GM18868 (cell line): ENCODE measurements at regions not wholly inside any gene's neighbourhood (a gene's known extent, or its start where the extent isn't known, plus 50 kb on each side); places are given as distances from the start of the nearest gene placed in this dataset.
A peak's percentile ranks its signal among the peaks of the same experiment; 100 is the strongest.
"Not testable (repeated sequence)": the region's sequence is repeated elsewhere in the genome, so short reads cannot be mapped to it uniquely, and the experiment has no call there.

Experiments used
- ATAC-seq: cut with Tn5 transposase; IDR thresholded peaks from one replicate; pipeline ENCODE4 v1.9.1; 2021; ENCODE audit warnings: mild to moderate bottlenecking, moderate library complexity; ENCODE audit not compliant: unreplicated experiment

DNA sequence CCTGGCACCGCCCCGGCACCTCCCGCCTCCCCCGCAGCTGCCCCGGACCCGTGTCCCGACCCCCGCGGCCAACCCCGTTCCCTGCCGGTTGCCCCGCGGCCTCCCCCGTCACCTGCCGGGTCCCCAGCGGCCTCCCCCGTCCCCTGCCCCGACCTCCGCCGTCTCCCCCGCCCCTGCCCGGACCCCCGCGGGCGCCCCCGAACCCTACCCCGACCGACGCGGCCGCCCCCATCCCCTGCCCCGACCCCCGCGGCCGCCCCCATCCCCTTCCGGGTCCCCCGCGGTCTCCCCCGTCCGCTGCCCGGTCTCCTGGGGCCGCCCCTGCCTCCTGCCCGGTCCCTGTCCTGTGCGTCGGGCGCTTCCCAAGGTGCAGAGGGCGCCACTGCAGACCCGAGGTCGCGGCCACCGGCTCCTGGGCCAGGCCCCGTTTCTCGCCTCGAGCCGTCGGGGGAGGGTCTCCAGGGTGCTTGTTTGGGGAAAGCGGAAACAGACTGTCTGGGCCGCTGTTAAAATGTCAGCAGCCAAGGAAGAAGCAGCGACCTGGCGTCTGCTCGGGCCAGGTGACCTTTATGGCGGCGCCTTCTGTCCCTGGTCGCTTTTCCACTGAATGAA, 51.6 kb upstream of the APOD start:
- ATAC-seq: not testable (repeated sequence)

DNA sequence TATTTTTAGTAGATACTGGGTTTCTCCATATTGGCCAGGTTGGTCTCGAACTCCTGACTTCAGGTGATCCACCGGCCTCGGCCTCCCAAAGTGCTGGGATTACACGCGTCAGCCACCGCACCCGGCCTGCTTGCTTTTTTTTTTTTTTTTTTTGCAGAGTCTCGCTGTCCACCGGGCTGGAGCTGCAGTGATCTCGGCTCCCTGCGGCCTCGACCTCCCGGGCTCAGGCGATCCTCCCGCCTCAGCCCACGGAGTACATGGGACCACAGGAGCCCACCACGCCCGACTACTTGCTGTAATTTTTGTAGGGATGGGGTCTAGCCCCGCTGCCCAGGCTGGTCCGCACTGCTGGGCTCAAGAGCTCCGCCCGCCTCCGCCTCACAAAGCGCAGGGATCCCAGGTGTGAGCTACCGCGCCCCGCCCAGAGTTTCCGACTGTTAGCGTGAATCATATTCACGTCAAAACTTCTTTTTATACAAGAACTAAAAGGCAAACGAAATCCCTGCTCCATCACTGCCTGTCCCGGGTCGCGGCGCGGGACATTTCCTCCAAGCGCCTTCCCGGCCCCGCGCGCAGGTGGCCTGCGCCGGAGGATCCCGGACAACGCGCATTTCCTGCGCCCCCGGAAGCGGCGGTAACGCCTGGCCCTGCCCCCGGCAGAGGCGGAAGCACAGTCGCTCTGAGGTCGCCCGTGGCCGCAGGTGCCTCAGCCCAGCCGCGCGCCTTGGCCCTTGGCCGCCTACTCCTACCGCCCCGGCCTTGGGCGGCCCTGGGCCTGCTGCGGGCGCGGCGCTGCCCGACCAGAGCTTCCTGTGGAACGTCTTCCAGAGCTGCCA, 50.9 kb upstream of the APOD start:
- peak; percentile 97 for ATAC-seq
